NOMO-1 (cell line): ENCODE measurements at regions not wholly inside any gene's neighbourhood (a gene's known extent, or its start where the extent isn't known, plus 50 kb on each side); places are given as distances from the start of the nearest gene placed in this dataset.
"Not testable (repeated sequence)": the region's sequence is repeated elsewhere in the genome, so short reads cannot be mapped to it uniquely, and the experiment has no call there.

Experiments
- DNase-seq, 2 experiments: peaks; one replicate each; lab custom pipeline; 2025; ENCODE audit not compliant: unreplicated experiment in 2 of 2; lab: John Stamatoyannopoulos, UW

DNA sequence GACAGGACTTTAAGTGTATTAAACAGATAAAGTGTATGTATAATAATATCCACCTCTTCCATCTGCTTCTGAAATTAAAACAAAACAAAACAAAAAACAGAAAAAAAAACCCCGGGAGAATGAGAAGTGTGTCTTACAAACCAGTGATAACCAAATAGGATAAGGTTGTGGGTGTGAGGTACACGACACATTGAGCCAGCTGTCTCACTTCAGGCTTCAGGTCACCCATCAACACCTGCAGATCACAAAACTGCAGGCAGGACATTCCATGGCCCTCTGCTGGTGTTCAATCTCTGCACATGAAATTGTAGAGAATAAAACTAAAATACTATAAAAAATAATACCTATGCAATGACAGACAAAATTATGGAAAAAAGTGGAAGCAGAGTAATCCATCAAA is 339.9 kb downstream of the SFMBT2 start:
- DNase-seq, result no peak

DNA sequence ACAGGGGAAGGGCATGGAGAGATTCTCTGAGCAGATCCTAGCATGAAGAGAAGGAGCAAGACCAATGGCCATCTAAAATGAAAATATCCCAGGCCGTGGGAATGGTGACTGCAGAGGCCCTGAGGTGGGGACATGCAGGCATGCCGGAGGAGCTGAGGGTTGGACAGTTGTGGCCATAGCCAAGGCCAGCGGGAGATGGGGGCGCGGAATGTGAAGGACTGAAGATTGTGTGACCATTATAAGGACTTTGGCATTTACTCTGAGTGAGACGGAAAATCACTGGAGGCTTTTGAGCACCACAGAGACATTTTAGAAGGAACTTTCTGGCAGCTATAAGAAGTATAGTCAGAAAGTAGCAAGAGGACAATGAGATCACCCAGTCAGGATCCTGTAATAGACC is 341.1 kb downstream of the SFMBT2 start:
- DNase-seq, result no peak

DNA sequence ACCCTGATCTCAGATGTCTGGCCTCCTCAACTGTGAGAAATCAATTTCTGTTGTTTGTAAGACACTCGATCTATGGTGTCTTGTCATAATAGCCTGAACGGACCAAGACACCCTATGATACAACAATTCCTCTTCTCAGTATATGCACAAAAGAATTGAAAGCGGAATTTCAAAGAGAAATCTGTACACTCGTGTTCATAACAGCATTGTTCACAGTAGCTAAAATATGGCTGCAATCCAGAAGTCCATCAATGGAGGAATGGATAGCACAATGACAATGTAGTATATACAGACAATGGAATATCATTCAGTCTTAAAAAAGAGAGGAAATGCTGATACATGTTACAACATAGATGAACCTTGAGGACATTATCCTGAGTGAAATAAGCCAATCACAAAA is 354.6 kb downstream of the SFMBT2 start:
- DNase-seq, result no peak

DNA sequence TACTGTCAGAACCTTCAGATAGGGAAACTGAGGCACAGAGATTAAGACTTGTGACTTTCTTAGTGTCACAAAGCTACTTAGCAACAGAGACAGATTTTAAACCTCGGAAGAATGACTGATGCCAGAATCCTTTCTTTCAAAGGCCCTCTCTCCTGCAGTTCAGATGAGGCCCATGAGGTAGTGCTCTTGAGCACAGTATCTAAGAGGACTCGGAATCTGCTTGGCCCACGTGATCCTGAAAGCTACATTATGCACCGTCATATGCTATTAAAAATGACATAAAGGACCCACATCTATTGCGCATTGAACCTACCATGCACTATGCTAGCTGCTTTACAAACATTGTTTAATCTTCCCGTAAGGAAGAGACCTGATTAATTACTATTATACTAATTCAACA is 355.9 kb downstream of the SFMBT2 start:
- DNase-seq, result no peak

DNA sequence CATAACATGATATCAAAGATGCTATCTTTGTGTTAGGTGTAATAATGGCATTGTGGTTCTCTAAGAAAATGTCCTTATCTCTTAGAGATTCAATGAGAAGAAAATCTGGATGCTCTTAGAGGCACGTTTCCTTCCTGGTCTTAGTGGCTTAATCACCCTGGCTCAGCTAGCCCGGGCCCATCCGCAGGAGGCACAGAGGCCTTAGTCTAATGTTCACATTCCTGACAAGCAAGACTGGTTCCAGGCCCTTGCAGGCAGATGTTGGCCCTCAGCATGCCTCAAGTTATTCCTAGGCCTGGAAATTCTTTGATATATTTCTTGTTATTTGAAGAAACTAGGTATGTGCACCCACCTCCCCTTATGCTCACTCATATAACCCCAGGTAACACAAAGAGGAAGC is 357.6 kb downstream of the SFMBT2 start:
- no peak for DNase-seq

DNA sequence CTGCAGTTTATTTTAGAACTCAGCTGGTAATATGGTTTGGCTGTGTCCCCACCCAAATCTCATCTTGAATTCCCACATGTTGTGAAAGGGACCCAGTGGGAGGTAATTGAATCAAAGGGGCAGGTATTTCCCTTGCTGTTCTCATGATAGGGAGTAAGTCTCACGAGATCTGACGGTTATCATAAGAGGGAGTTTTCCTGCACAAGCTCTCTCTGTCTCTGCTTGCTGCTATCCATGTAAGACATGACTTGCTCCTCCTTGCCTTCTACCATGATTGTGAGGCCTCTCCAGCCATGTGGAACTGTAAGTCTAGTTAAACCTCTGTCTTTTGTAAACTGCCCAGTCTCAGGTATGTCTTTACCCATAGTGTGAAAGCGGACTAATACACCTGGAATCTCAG is 360.8 kb downstream of the SFMBT2 start:
- not testable (repeated sequence) for DNase-seq

DNA sequence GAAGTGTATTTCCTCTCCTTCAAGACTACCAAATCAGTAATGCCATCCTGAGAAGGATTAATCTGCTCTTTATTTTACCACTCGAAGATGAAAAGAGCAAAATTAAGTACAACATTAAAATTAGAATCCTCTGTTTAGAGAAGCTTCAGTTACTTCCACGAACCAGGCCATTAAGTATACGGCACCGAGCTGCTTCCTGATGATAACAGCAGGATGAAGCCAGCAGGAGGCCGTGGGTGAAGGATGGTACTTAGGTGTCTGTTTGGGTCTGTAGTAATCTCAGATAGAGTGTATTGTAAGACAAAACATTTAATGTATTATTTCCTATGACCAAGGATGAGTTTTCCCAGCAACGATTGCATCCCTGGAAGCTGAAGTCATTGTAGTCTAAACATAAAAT is 362.8 kb downstream of the SFMBT2 start:
- no peak for DNase-seq

DNA sequence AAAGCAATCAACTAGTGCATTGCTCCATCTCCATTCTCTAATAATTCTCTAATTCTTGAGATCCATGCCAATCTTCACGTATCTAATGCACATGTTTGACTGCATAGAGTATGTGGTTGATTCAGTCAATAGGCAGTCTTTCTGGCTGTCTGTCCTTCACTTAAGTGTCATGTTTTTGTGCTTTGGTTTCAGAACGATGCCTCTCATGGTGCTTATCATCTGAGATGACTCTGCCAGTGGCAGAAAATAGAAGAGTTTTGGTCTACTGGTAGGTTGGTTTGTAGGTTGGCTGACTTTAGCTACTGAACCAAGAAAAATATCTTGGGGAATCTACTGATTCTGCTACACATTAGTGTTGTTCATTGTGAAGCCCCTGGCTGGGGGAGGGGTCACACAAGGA is 364.2 kb downstream of the SFMBT2 start:
- DNase-seq, result no peak

DNA sequence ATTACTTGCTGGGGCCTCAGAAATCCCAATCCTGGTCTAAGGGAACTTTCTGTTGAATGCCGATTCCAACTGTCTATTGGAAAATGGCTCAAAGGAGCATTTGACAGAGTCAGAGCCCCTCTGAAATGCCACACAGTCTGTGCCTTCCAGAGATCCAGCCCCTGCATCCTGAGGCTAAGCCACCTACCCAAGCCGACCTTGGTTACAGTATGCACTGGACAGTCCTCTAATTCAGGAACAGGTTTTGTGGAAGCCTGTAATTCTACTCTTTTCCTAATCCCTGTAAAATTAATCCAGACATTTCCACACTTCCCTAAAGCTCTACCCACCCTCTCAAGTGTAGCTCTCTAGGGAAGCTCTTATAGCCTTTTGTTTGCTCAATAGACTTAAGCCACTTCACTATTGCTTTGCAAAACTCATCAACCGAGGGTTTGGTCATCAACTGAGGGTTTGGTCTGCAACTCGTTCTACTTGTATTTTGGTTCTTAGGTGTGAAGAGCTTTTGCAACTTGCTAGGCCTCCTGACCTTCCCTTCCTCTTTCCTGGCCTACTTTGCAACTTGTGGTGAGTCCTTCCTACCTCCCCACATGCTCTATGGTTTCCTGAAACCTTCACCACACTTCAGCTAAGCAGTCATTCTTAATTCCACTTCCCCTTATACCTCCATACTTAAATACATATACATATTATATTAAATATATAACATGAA is 364.8 kb downstream of the SFMBT2 start:
- peak; percentile 98 to 100 for DNase-seq

DNA sequence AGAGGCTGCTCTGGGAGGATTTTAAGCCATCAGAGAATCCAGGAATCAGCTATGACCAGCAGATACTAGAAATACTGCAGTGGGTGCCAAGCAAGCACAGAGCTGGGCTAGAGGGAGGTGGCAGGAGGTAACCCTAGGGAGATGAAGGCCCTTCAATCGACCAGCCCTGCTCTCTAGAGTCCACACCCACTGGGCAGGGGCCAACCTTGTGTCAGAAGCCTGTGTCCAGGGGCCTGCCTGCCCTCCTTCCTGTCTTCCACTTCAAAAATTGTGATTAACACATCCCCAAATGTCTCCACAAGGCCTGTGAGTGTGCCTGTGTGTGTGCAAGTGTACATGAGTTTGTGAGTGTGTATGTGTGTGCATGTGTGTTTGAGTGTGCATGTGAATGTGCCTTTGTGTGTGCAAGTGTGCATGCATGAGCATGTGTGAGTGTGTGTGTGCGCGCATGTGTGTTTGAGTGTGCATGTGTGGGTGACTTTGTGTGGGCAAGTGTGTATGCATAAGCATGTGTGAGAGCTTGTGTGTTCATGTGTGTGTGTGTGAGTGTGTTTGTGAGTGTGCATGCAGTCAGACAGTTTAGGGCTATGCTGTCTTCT is 367.7 kb downstream of the SFMBT2 start:
- DNase-seq, result no peak

DNA sequence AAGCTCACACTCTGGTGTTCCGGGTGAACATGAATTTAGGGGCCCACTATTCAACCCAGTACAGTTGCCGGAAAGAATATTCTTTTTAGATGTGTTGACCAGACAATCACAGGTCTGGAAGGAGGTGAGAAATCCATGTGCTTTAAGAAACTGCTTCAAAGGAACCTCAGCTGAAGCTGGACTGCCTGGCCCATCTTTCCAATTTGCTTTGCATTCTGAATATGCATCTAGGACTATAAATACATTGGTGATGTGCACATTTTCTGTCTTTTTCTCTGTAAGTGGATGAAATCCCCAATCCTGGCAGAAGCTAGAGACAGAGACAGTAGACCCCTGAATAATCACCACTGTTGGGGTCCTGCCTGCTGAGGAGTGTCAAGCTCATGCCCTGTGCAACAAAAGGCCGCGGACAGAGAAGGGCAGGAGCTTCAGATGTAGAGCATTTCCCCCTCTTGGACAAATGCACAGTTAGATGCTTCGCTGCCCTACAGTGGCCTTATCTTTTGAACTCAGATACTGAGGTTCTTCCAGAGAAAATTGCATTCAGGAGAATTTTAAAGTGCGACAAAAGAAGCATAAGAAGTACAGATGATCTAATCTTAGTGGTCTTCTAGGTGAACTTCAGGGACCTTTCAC is 368.3 kb downstream of the SFMBT2 start:
- no peak for DNase-seq

DNA sequence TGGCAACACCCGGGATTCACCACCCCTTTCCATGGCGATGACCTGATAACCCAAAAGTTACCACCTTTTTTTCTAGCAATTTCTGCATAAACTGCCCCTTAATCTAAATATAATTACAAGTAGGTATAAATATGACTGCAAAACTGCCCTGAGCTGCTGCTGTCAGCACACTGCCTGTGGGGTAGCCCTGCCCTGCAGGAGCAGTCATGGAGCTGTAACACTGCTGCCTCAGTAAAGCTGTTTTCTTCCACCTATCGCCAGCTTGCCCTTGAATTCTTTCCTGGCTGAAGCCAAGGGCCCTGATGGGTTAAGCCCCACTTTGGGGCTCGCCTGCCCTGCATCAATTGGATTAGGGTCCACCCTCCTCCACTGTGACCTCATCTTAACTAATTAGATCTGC is 368.8 kb downstream of the SFMBT2 start:
- DNase-seq, result no peak

DNA sequence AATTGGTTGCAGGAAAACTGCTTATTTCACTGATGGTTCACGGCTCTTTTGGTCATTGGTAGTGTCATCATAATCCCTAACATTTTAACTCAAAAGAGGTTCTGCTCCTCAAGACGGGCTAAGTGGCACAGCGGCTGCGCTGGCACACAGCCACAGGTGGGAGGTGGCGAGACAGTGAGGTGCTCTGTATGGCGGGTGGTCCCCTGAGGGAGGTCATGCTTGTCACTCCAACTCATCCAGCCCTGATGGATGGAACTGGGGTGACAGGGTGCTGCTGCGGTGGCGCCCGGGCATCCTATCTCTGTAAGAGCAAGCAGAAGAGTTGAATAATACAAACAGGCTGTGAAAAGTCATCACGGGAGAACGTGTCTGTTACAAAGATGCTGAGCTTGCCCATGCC is 370.2 kb downstream of the SFMBT2 start:
- DNase-seq, result no peak

DNA sequence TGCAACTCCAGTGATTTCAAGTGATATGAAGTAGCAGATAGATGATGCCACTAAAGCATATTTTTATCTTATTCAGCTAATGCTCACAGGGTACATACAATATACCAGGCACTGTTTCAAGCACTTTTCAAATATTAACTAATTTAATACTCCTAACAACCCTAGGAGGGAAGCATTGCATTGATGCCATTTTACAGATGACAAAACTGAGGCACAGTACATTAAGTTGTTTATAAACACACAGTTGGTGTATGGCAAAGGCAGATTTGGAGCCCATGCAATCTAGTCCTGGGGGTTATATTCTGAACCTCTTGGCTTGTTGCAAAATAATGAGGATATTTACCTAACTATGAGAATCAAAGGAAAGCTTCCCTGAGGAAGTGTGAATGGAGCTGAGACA is 371.0 kb downstream of the SFMBT2 start:
- DNase-seq, result no peak

DNA sequence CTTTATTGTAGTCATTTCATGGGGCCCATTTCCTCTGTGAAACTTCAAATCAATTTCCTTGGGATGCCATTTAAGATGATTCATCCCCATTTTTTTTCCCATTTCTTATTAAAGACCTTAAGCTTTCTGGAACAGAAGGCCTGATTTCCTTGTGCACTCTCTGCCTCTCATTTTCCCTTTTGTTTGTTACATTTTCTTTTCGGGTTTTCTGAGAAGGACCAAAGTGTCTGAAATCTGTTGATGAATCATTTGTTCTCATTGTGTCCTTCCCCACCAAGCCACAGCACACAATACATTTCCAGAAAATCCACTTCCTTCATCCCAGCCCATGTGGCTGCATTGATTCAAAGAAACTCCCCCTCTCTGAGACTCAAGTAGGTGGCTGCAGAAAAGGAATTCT is 372.4 kb downstream of the SFMBT2 start:
- DNase-seq, result no peak

DNA sequence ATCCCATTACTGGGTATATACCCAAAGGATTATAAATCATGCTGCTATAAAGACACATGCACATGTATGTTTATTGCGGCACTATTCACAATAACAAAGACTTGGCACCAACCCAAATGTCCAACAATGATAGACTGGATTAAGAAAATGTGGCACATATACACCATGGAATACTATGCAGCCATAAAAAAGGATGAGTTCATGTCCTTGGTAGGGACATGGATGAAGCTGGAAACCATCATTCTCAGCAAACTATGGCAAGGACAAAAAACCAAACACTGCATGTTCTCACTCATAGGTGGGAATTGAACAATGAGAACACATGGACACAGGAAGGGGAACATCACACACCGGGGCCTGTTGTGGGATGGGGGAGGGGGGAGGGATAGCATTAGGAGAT is 373.4 kb downstream of the SFMBT2 start:
- not testable (repeated sequence) for DNase-seq

DNA sequence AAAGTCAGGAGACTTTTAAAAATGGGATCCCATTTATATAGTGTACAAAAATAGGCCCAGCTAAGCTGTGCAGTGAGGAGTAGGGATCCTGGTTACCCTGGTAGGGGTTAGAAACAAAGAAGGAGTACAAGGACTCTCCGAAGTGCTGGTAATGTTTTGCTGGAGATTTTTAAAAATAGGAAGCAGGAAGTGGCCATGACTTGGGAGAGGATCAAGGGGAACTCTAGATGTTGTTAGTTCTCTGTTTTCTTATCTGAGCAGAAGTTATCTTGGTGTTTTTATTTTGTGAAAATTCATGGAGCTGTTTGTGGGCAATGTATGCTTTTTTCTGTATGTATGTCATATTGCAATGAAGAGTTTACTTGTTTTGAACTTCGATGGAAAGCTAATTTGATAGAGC is 373.9 kb downstream of the SFMBT2 start:
- DNase-seq, result peak in 1 of 2 experiments; percentile 14

DNA sequence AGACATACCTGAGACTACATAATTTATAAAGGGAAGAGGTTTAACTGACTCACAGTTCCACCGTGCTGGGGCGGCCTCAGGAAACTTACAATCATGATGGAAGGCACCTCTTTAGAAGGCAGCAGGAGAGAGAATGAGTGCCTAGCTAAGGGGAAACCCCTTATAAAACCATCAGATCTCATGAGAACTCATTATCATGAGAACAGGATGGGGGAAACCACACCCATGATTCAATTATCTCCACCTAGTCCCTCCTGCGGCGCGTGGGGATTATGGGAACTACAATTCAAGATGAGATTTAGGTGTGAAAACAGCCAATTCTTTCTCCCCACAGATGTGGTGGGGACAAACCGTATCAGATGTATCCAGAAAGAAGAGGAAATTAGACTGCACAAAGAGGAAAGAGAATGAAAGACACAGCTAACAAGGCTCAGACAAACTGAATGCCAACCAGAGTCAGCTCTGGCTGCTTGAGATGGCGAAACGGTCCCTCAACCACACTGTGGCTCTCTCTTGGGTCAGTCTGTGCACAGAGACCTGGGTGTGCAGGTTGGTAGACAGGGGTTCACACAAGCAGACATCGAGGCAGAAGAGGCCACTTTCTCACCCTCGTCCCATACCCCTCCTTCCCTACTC is 375.6 kb downstream of the SFMBT2 start:
- no peak for DNase-seq

DNA sequence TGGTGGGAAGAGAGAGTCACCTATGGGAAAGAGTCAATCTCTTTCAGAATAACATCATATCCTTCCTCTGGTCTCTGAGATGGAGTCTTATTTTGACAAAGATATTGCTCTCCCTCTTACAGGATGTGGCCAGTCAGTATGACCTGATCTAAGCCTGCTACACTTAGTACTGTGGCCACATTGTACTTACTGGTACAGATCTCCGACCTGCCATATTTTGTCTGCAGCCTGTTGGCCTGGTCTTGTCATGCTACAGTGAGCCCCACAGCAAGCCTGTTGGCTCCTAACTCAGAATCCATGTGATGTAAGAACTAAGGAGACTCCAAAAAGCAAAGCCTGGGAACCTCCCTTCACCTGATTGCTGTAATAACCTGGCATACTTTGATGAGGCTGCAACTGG is 377.8 kb downstream of the SFMBT2 start:
- no peak for DNase-seq

DNA sequence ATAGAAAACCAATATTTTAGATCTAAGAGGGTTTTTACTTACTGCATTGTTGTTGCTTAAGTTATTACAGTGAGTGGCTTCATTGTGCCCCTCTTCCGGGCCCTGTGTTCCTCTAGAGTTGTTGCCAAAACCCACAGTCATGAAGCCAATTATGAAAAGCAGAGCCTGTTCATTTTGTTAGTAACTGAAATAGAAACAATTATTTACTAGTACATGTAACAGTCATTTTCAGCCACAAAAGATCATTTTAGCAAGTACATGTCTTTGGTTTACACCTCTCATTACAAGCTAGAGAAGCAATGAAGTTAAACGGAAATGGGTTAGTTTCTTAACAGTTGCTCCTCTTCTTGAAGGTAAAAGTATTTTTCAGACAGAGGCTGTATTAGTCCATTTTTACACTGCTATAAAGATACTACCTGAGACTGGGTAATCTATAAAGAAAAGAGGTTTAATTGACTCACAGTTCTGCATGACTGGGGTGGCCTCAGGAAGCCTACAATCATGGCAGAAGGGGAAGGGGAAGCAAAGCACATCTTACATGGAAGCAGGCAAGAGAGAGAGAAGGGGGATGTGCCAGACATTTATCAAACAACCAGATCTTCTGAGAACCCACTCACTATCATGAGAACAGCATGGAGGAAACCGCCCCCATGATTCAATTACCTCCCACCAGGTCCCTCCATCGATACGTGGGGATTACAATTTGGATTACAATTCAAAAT is 380.5 kb downstream of the SFMBT2 start:
- no peak for DNase-seq

DNA sequence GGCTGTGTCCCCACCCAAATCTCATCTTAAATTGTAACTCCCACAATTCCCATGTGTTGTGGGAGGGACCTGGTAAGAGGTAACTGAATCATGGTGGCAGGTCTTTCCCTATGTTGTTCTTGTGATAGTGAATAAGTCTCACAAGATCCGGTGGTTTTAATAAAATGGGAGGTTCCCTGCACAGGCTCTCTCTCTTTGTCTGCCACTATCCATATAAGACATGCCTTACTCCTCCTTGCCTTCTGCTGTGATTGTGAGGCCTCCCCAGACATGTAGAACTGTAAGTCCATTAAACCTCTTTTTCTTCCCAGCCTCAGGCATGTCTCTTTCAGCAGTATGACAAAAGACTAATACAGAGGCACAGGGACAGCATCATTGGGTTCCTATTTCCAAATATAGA is 381.2 kb downstream of the SFMBT2 start:
- no peak for DNase-seq
